Nephron progenitor cell (in vitro differentiated cells): ENCODE measurements at regions not wholly inside any gene's neighbourhood (a gene's known extent, or its start where the extent isn't known, plus 50 kb on each side); places are given as distances from the start of the nearest gene placed in this dataset.
"Not testable (repeated sequence)": the region's sequence is repeated elsewhere in the genome, so short reads cannot be mapped to it uniquely, and the experiment has no call there.

Experiments used
- DNase-seq: peaks from one replicate; pipeline ENCODE4 v3.0.0; 2021
- H3K27ac Mint-ChIP-seq: 2 replicates; pipeline ENCODE4 v1.8.0; 2021; ENCODE audit warnings: mild to moderate bottlenecking, moderate library complexity, mixed read lengths
- H3K27me3 Mint-ChIP-seq: 2 replicates; pipeline ENCODE4 v1.8.0; 2021; ENCODE audit warnings: mild to moderate bottlenecking, low read depth, mixed read lengths; ENCODE audit not compliant: poor library complexity
- H3K36me3 Mint-ChIP-seq: 2 replicates; pipeline ENCODE4 v1.8.0; 2021; ENCODE audit warnings: low read depth, mixed read lengths
- H3K4me1 Mint-ChIP-seq: 2 replicates; pipeline ENCODE4 v1.8.0; 2021; ENCODE audit warnings: mixed read lengths
- H3K4me3 Mint-ChIP-seq: 2 replicates; pipeline ENCODE4 v1.8.0; 2021; ENCODE audit warnings: mild to moderate bottlenecking, moderate library complexity, mixed read lengths
- H3K9me3 Mint-ChIP-seq: 2 replicates; pipeline ENCODE4 v1.8.0; 2021; ENCODE audit warnings: mild to moderate bottlenecking, moderate library complexity, mixed read lengths
- CTCF ChIP-seq: fragments of 200-600 bp; sonication (generic); IDR thresholded peaks from 2 replicates; pipeline ENCODE4 v1.5.0; 2021; ENCODE audit warnings: antibody characterized with exemption

GRCh38 chr12:17918013-17918412 lies 172.0 kb downstream of the RERGL start:
- no peak for DNase-seq
- no peak overlapping the region for H3K4me3 Mint-ChIP-seq
- peaks cover 2% of the 10 kb centered on the region for H3K27me3 Mint-ChIP-seq
- no peak for TF ChIP-seq CTCF
- H3K36me3 Mint-ChIP-seq = no peaks in the 10 kb centered on the region
- peaks cover 17% of the 10 kb centered on the region for H3K9me3 Mint-ChIP-seq
- H3K27ac Mint-ChIP-seq = no peak overlapping the region
- H3K4me1 Mint-ChIP-seq = no peaks in the 10 kb centered on the region

- H3K4me3 Mint-ChIP-seq = no peak overlapping the region
- H3K4me1 Mint-ChIP-seq = no peaks in the 10 kb centered on the region
- no peaks in the 10 kb centered on the region for H3K36me3 Mint-ChIP-seq
- H3K27me3 Mint-ChIP-seq = no peaks in the 10 kb centered on the region
- no peak overlapping the region for H3K27ac Mint-ChIP-seq
- no peak for DNase-seq
- no peak for TF ChIP-seq CTCF
- no peaks in the 10 kb centered on the region for H3K9me3 Mint-ChIP-seq
Observed at GRCh38 chr12:17884581-17884980, 205.4 kb downstream of the RERGL start.

DNA sequence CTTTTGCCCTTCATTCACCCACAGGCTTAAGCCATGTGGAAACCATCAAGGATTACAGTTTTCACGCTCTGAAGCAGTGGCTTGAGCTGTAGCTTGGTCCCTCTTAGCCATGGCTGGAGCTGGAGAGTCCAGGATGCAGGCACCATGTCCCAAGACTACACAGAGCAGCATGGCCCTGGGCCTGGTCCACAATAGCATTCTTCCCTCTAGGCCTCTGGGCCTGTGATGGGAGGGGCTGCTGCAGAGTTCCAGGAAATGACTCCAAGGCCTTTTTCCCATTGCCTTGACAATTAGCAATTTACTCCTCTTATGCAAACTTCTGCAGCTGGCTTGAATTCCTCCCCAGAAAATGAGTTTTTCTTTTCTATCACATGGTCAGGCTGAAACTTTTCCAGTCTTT lies 211.3 kb downstream of the RERGL start:
- Mint-ChIP-seq H3K4me3 (no peak overlapping the region), H3K27ac (no peak overlapping the region), H3K4me1 (no peaks in the 10 kb centered on the region), H3K36me3 (no peaks in the 10 kb centered on the region), H3K27me3 (no peaks in the 10 kb centered on the region), H3K9me3 (peaks cover 11% of the 10 kb centered on the region)
- TF ChIP-seq CTCF = no peak
- DNase-seq = no peak

- DNase-seq = no peak
- Mint-ChIP-seq H3K4me1 (no peaks in the 10 kb centered on the region), H3K4me3 (no peak overlapping the region), H3K27ac (no peak overlapping the region), H3K27me3 (no peaks in the 10 kb centered on the region), H3K9me3 (peaks cover 19% of the 10 kb centered on the region), H3K36me3 (no peaks in the 10 kb centered on the region)
- no peak for TF ChIP-seq CTCF
Observed at GRCh38 chr12:17875230-17875629, 214.8 kb downstream of the RERGL start.

- Mint-ChIP-seq H3K4me3 (no peak overlapping the region), H3K9me3 (peaks cover 17% of the 10 kb centered on the region), H3K27me3 (no peaks in the 10 kb centered on the region), H3K4me1 (no peaks in the 10 kb centered on the region), H3K27ac (no peak overlapping the region), H3K36me3 (no peaks in the 10 kb centered on the region)
- TF ChIP-seq CTCF = no peak
- no peak for DNase-seq
Observed at GRCh38 chr12:17866802-17867201, 223.2 kb downstream of the RERGL start.

GRCh38 chr12:17855548-17855947 lies 234.4 kb downstream of the RERGL start:
- H3K36me3 Mint-ChIP-seq, H3K4me1 Mint-ChIP-seq, H3K9me3 Mint-ChIP-seq, H3K4me3 Mint-ChIP-seq, DNase-seq, H3K27me3 Mint-ChIP-seq, H3K27ac Mint-ChIP-seq: not testable (repeated sequence)
